RKO (cell line): ENCODE measurements at regions not wholly inside any gene's neighbourhood (a gene's known extent, or its start where the extent isn't known, plus 50 kb on each side); places are given as distances from the start of the nearest gene placed in this dataset.
A peak's percentile ranks its signal among the peaks of the same experiment; 100 is the strongest.

ENCODE experiments used
- DNase-seq: peaks from one replicate; pipeline ENCODE4 v3.0.0-alpha.2; 2016; ENCODE audit warnings: low spot score

DNA sequence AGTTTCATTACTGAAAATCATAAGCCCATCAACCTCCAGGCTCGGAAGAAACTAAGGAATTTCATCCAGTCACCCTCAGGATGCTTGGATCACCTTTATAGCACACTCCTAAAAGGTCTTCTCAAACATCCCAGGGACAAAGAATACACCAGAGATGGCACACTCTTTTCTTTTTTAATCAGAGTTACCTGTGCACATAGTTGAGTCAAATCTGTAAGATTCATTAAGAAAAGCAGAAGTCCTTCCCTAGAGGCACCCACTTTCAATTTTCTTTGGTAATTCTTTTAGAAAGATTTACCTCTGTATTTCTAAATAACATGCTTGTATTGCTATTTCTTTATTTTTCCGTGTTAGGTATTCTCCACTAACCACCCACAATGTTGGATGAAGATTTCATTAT, 50.6 kb upstream of the IL6 start:
- no peak for DNase-seq

DNA sequence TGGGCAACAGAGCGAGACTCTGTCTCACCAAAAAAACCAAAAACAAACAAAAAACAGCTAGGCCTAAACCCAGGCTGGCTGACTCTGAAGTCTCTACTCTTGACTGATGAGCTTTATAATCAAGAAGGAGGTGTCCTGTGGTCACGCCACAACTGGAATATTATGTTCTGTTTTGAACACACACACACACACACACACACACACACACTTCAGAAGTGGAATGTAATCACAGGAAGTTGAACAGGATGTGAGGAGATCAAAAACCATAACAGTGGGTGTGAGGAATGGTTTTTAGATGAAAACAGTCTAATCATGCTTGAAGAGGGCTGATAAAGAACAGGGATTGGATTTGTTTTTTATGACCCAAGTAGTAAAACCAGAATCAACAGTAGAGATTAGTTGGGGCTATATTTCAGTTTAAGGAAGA, 51.1 kb upstream of the IL6 start:
- no peak for DNase-seq

DNA sequence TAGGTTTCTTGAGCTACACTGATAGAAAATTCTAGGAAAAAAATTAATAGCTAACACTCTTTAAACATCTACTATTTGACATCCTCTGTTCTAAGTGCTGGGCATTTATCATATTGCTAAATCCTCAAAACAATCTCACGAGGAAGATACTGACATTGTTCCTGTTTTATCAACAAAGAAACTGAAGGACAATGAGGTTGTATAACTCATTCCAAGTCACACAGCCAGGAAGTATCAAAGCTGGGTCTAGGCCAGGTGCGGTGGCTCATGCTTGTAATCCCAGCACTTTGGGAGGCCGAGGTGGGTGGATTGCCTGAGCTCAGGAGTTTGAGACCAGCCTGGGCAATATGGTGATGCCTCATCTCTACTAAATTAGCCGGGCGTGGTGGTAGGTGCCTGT, 51.6 kb upstream of the IL6 start:
- no peak for DNase-seq

DNA sequence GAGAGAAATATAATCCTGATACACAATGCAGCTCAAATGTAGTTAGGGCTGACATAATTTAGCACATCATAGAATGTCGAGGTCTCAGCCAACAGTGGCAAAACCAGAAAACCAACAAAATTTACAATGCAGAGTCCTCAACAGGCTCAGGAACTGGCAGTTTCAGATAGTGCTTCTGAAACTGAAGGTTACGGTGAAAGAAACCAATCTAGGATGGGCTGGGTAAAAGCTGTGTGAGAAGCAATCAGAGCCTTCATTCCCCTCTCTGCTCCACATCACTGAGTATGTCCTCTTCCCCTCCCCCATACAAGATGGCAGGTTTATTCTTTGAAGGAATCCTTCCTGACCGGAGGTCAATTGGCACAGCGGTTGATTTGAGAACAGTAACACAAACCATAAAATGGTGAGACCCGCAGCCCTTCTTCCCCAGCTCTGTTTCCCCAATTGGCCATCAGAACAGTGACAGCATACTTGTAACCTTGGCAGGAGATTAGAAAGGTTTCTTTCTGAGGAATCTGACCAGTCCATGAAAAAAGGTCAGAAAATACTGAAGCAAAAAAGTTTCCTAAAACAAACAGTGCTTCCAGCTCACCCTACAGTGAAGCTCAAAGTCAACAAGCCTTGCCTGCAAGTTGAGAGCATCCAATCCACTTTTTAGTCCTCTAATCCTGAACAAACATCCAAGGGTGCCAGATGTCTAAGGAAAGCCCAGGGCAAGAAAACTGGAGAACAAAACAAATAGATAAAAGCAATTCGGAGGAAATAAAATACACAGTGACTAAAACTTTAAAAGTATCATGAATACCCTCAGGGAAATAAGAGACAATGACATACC, 53.9 kb upstream of the IL6 start:
- DNase-seq: no peak

DNA sequence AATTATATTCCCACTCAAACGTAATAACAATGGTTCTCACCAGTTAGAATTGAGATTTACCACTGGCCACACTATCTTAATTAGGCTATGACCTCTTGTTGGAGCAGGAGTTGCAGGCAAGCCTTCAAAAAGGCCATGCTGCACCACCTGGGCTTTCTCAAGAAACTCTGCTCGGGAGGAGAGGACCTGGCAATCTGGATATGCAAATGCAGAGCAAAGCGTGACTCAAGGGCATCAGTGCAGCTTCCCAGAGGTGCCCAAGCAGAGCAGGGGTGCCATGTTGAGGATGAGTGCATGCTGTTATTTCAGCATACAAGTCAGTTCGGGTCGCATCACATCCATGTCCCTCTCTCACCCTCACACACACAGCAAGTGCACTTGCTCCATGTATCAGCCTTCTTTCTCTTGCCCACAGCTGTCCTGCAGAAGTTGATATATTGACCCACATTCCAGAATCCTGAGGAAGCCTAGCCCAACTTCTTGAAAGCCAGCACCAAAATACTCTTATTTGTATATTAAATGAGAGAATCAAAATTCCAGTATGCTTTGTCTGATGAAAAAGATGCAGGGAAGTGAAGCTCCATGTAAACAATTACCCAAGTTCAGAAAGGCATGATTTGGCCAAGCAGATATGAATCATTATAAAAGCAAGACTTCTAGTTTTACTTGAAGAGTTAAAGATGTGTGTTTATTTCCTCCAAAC, 55.7 kb upstream of the IL6 start:
- DNase-seq: no peak

DNA sequence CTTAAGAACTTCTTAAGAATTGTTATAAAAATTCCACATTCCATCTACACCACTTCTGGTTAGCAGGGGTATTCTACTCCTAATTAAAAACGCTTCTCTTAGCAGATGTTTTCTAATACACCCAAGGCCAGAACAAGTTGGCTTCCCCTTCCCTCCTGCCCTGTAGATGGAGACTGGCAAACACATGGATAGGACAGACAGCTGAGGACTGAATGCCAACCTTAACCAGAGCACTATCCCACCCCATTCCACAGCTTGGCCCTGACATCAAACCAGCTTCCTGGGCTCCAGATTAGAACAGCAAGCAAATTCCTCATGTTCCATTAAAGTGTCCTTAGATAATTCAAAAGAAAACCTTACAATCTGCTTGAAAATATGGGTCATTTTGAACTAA, 56.6 kb upstream of the IL6 start:
- no peak for DNase-seq

DNA sequence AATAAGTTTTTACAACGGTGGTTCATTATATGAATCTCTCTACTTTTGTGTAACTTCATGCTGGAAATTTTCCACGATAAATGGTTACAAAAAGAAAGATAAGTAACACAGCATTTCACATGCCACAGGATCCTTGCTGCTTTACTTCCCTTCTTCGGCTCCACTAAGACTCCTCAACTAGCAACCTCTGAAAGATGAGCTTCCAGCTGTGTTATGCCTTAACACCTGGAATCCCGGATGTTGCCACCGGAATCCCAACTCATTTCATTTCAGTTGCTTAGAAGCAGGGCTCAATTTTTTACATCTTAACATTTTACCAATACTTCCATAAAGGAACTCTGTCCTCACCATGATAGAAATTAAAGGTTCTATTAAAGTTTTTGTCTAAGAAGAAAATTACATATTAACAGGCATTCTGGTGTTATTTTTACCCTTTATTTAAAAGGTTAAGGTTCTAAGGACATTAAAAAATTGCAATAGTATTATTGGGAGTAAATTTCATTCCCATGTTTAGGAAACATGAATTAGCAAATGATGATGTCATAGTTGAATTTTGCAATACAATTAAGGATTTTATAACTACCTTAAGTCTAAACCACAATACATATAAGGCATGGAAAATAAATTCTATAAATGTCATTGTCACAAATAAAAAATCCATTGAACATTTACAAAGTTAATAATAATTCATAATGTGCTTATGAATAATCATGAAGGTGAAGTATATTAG, 57.1 kb upstream of the IL6 start:
- no peak for DNase-seq

DNA sequence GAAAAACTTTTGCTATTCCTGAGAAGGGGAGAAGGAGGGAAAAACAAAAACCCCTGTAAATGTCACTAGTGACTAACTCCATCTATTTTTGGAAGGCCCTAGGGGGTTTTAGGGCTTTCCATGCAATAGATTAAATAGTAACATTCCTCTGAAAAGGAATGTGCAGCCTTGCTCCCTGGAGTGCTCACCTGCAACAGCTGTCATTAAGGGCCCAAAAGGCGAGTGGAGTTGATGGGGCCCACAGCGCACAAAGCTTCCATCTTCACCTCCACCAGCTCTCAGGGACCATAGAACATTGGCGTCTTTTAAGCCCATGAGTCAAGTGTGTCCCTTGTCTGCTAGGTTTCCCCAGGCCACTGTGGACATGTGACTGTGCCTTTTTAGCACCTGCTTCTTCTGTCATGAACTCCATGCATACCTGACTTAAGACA, 58.0 kb upstream of the IL6 start:
- no peak for DNase-seq

DNA sequence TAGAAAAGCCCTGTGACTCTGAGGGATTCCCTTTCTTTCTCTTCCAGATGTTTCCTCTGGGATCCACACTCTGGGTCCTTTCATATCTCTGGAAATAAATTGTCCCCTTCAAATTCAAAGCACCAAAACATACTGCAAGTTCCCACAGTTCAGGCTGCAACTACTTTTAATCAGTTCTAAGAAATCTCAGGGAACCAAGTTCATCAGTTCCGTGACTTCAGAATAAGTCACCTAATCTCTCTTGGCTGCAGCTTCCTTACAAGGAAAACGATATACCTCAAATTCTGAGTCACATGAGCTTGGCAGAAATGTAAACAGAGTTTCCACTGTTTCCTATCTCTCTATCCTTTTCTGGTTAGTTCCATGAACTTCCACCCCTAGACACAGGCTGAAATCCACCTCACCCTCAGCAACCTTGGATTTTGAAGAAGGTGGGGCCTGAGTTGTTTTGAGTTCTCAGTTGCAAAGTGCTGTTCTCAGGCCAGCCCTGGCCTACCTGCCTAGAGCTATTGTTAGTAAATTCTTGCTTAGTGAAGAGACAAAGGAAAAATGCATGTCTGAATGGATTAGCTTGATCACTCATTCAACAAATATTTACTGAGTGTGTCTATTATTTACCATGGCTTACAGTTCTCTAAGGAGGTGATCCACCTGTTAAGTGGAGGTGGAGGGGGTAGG, 59.3 kb upstream of the IL6 start:
- peak; percentile 19 for DNase-seq

DNA sequence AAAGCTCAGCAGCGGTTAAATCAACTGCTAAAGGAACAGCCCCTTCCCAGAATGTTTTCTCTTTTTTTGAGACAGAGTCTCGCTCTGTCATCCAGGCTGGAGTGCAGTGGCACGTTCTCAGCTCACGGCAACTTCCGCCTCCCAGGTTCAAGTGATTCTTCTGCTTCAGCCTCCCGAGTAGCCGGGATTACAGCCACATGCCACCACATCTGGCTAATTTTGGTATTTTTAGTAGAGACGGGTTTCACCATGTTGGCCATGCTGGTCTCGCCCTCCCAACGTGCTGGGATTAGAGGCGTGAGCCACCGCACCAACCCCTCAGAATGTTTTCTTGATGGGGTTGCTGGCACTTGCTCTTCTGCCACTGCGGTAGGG, 59.8 kb upstream of the IL6 start:
- no peak for DNase-seq

DNA sequence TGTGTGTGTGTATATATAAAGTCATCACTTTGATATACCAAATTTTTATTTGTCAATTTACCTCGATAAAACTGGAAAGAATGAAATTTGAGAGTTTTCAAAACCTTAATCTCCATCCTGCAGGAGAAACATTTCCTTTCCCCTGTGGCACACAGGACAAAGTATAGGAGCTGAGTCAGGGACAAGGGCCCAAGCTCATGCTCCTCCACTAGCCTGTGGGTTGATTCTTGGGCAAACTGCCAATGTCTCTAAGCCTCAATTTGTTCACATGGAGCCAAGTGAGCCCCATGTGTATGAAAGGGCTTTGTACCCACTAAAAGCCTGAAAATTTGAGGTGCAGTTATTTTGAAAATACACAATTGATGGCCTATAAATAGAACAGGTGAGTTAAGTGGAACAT, 60.3 kb upstream of the IL6 start:
- no peak for DNase-seq

DNA sequence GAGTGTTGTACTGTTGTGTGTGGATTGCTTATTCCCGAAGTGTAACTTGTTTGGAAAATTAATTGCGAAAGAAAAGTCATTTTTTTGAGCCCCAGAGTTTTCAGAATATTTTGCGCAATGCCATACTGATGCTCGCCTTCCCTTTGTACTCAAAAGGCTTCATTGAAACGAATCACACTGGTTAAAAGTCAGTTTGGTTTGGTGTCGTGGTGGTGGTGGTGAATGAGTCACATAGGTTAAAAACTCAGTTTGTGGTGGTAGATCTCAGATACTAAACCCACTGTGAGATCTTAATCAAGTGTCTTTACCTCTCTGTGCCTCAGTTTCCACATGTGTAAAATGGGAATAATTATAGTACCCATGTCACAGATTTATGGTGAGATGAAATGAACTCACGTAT, 61.1 kb upstream of the IL6 start:
- no peak for DNase-seq

DNA sequence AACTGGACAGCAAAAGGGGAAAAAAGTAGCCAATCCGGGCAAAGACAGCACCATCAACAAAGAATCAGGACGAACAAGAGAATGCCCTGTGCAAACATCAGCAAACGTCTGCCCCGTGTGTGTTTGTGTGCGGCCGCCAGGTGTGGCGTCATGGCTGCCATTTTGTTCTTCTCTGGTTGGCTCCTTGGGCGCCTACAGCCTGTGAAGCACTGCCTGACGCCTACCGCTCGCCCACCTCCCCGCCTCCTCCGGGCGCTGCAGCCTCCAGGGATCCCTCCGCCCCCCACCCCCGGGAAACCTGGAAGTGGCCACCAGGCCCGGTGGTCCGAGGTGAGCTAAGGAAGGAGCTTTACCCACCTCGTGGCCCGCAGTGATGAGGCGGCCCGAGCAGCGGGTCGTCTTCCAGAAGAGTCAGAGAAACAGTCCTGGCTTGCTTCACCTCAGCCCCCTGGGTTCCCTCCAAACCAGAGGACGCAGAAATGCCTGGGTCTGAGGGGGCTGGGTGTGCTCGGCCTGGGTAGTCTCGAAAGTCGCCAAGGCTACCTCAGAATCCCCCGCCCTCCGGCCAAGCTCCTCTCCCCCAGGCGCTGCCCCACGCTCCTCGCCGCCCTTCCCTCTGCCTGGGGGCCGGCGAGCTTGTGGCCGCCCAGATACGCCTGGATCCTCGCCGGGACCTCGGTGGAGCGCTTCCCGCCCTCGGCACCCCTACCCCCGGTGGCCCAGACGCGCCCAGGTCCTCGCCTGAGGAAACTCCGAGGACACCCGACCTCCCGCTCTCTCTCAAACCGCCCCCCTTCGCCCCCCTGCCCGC, 61.8 kb upstream of the IL6 start:
- DNase-seq: no peak

DNA sequence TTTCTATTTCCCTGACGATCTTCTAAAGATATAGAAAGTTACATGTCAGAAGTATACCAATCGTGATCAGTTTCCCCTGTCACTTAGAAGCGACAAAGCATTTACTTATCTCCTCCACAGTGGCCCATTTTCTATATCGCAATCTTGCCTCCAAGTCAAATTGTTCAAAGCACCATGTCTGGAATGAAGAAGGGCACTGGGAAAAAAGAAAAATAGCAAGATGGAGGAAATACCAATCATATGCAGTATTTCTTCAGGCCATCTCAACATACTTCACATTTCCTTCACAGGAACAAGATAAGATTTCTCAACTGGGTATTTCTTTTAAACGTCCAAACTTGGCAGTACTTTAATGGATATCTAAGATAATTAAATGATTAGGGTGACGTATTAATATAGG, 63.3 kb upstream of the IL6 start:
- no peak for DNase-seq

DNA sequence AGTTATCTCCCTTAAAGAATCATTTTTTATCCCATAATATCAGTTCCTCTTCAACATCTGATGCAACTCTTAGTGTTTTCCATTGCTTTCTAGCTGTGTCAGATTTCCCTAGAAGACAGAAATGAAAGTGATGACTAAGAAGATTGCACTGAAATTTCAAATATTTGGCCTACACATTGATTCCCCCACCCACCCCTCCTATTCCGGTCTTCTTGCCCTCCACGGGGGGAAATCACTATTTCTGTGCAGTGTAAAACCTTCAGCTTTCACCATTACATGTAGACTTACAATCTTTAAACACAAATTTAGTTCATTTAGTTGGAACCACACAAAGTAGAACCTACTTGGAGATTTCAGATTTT, 63.7 kb upstream of the IL6 start:
- no peak for DNase-seq

DNA sequence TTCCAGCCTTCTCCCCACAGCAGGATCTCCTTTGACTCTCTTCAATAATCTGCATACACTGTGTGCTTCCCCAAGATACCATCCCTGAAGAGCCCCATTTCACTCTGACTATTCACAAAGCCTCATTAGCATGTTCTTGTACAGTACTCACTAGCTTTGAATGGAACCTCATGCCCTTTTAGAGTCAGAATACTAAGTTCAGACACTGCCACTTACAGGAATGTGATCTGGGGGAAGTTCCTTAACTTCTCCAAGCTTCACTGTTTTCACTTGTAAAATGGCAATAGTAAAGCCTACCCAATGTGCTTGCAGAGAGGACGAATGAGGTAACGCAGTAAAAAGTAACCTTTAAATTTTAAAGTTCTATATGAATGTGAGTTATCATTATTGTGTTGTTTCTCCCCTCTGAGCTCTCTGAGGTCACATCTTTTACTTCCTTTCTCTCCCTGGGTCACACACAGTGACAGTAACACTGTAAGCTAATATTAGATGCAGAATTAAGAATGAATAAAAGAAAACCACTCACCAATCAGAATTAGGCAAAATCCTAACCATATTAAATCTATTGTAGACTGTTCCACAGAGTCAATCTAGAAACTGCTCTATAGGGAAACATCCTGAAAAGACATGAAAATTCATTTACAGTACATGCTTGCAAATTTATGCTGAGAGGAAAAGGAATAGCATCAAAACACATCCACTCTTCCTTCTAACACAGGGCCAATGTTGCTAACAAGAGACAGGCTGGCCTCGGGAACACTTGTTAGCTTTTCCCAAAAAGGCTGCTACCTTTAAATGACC, 64.2 kb upstream of the IL6 start:
- no peak for DNase-seq

DNA sequence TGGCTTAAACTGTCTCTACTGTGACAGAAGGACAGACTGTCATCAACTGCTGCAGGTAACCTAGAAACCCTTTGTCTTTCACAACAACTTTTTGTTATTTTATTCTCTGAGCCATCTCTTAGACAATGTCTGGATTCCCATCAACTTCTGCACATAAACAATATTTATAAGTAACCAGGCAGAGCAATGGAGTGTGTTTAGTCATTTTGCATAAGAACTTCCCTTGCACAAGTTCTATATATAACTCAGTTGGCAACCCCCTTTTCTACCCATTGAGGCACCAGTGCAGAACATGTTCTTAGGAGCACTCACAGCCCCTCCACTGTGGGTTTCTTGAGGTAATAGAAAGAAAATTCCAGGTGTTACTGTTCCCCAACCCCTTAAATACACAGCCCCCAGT, 65.0 kb upstream of the IL6 start:
- no peak for DNase-seq

DNA sequence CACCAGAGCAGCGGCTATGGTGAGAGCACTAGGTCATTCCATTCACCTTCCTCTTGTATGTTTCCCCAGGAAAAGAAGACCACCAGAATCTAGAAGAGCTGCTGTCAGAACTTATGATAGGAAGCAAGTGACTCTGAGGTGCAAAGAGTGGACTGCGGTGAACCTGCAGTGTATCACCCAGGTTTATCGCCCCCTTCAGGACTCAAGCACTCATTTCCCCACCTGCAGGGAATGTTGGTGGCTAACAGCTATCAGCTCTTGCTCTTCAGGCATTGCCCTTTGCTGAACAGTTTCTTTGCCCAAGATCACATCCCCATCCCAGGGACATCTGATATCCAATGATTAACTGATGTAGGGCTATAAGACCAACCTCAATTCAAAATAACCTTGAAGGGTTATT, 66.3 kb upstream of the IL6 start:
- DNase-seq: no peak

DNA sequence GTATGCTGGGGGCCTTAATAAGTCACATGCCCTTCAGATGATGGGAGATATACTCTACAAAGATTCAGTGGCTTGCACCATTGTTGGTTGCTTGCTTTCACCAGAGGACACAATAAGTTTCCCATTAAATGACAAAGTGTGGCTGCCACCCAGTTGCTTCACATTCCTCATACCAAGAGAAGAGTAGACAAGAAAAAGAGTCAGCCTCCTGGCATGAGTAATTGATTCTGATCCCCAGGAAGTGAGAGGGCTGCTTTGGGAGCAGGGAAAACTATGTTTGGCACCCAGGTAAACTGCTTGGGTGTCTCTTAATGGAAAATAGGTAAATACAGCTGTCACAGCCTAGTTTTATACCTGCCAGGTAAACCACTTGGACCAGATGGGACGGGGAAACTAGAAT, 66.7 kb upstream of the IL6 start:
- DNase-seq: no peak

DNA sequence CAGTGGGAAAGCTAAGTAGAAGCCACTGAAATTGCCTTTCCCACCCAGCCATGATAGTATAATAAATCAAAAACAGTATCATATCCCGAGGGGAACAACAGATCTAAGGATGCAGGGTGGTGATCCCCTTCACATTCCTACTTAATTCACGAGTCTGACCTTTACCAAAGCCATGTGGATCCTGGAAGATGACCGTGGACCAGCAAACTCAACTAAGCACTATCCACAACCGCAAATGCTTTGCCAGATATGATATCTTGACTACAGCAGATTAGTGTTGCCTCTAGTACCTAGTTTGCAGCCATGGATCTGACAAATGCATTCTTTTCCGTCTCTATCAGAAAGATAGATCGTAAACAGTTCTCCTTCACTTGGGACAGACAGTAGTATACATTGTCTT, 67.3 kb upstream of the IL6 start:
- no peak for DNase-seq

DNA sequence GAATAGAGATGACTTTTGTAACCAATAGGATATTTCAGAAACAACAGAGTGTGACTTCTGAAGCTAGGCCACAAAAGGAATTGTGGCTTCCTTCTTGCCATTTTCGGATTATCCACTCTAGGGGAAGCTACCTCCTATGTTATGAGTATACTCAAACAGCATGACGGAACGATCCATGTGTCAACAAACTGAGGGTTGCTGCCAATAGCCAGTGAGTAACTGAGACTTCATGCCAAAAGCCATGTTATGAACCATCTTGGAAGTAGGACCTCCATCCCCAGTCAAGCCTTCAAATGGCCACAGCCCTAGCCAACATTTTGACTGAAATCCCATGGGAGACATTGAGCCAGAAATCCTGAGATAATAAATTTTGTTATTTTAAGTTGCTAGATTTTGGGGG, 69.0 kb upstream of the IL6 start:
- DNase-seq: no peak
